ENCODE measurements at regions not wholly inside any gene's neighbourhood (a gene's known extent, or its start where the extent isn't known, plus 50 kb on each side); places are given as distances from the start of the nearest gene placed in this dataset.

DNA sequence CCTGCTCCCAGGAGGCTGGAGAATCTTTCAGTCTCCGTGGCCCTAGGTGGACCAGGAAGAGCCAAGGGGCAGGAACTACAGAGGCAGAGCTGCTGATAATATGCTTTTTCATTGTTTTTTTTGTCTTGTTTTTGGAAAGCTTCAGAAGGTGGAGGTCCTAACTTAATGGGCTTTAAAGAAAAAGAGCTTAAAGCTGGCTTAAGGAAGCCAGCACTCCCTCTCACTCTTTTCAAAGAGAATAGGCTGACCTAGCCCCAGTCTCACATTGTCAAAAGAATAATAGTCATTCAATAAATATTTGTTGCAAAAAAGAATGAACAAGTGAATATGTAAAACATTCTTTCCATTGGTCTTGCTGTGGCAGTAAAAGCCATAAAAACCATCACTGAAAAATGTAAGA lies 61.0 kb upstream of the RRP15 start:
- TF ChIP-seq, protein P1, sequence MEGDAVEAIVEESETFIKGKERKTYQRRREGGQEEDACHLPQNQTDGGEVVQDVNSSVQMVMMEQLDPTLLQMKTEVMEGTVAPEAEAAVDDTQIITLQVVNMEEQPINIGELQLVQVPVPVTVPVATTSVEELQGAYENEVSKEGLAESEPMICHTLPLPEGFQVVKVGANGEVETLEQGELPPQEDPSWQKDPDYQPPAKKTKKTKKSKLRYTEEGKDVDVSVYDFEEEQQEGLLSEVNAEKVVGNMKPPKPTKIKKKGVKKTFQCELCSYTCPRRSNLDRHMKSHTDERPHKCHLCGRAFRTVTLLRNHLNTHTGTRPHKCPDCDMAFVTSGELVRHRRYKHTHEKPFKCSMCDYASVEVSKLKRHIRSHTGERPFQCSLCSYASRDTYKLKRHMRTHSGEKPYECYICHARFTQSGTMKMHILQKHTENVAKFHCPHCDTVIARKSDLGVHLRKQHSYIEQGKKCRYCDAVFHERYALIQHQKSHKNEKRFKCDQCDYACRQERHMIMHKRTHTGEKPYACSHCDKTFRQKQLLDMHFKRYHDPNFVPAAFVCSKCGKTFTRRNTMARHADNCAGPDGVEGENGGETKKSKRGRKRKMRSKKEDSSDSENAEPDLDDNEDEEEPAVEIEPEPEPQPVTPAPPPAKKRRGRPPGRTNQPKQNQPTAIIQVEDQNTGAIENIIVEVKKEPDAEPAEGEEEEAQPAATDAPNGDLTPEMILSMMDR (conservative IDR thresholded peaks at IDR 0.05; ENCODE audit: low read length) = no peak
- TF ChIP-seq EZH2phosphoT487 (IDR thresholded peaks at IDR 0.05; ENCODE audit: borderline replicate concordance, low read depth, low read length) = no peak
